GM06990 (cell line): ENCODE measurements at regions not wholly inside any gene's neighbourhood (a gene's known extent, or its start where the extent isn't known, plus 50 kb on each side); places are given as distances from the start of the nearest gene placed in this dataset.
"Not testable (repeated sequence)": the region's sequence is repeated elsewhere in the genome, so short reads cannot be mapped to it uniquely, and the experiment has no call there.

Experiments
- DNase-seq: peaks from one replicate; pipeline ENCODE4 v3.0.0-alpha.2; 2011; ENCODE audit not compliant: insufficient read length; ENCODE audit errors: extremely low read depth
- H3K27me3 ChIP-seq: replicated peaks from 2 replicates; pipeline ENCODE4 v1.6.0; 2011; ENCODE audit warnings: low read length; ENCODE audit not compliant: control insufficient read depth, insufficient read depth
- H3K36me3 ChIP-seq: 2 replicates; pipeline ENCODE4 v1.5.1; 2011; ENCODE audit warnings: low read length; ENCODE audit not compliant: control insufficient read depth, insufficient read depth
- H3K4me3 ChIP-seq: replicated peaks from 2 replicates; pipeline ENCODE4 v1.5.1; 2011; ENCODE audit warnings: low read depth, mild to moderate bottlenecking, control low read depth, low read length
- TF ChIP-seq, protein P1 (sequence below): IDR thresholded peaks from 2 replicates; pipeline ENCODE4 v1.5.1; 2011; ENCODE audit warnings: low read length, control low read depth, mild to moderate bottlenecking, inconsistent platforms; ENCODE audit not compliant: insufficient read depth, poor library complexity, severe bottlenecking

DNA sequence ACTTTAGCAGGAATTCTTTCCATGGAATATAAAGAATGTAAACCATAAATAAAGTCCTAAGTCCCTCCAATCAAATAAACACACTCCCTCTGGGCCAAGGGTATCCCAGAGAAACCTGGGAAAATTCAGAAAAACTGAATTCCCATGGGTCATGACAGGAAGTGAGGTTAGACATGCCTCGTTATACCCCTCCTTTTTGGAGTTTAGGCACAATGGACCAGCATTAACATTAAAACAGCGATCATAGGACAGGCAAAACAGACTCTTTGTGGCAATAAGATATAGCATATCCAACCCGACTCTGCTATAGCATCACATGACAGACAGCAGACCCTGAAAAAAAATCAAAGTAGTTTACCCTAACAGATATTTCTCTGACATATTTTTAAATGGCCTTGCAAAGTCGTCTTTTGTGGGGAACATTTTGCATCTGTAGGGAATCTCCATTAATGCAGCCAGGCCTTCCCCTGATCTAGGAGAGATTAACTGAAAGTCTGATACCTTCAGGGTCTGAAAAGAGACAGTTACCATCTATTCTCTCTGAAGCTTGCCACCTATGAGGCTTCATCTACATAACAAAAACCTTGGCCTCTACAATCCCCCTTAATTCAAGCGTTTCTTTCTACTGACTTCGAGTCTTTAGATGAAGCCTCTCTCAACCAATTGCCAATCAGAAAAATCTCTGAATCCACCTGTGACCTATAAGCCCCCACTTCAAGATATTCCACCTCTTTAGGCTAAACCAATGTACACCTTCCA is 143.0 kb upstream of the KCNK1 start:
- Histone ChIP-seq H3K27me3 (no peaks in the 10 kb centered on the region), H3K4me3 (no peak overlapping the region)
- DNase-seq: no peak

DNA sequence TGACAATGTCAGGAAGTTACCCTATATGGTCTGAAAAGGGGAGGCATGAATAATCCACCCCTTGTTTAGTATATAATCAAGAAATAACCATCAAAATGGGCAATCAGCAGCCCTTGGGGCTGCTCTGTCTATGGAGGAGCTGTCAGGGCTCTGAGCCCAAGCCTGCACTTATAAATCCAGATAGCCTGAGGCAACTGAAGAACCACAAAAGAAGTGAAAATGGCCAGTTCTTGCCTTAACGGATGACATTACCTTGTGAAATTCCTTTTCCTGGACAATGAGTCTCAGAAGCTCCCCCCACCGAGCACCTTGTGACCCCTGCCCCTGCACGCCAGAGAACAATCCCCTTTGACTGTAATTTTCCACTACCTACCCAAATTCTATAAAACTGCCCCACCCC is 142.1 kb upstream of the KCNK1 start:
- DNase-seq, H3K4me3 ChIP-seq, H3K36me3 ChIP-seq, H3K27me3 ChIP-seq: not testable (repeated sequence)

More for the DNA sequence above, 143.0 kb upstream of the KCNK1 start:
- no peaks in the 10 kb centered on the region for H3K36me3 ChIP-seq
- TF ChIP-seq, protein P1, sequence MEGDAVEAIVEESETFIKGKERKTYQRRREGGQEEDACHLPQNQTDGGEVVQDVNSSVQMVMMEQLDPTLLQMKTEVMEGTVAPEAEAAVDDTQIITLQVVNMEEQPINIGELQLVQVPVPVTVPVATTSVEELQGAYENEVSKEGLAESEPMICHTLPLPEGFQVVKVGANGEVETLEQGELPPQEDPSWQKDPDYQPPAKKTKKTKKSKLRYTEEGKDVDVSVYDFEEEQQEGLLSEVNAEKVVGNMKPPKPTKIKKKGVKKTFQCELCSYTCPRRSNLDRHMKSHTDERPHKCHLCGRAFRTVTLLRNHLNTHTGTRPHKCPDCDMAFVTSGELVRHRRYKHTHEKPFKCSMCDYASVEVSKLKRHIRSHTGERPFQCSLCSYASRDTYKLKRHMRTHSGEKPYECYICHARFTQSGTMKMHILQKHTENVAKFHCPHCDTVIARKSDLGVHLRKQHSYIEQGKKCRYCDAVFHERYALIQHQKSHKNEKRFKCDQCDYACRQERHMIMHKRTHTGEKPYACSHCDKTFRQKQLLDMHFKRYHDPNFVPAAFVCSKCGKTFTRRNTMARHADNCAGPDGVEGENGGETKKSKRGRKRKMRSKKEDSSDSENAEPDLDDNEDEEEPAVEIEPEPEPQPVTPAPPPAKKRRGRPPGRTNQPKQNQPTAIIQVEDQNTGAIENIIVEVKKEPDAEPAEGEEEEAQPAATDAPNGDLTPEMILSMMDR: no peak

DNA sequence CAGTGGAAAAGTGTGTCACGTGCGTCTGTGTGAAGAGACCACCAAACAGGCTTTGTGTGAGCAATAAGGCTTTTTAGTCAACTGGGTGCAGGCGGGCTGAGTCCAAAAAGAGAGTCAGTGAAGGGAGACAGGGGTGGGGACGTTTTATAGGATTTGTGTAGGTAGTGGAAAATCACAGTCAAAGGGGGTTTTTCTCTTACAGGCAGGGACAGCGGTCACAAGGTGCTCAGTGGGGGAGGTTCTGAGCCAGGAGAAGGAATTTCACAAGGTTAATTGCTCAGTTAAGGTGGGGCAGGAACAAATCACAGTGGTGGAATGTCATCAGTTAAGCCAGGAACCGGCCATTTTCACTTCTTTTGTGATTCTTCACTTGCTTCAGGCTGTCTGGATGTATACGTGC is 141.1 kb upstream of the KCNK1 start:
- not testable (repeated sequence) for H3K4me3 ChIP-seq, DNase-seq, H3K27me3 ChIP-seq, H3K36me3 ChIP-seq

DNA sequence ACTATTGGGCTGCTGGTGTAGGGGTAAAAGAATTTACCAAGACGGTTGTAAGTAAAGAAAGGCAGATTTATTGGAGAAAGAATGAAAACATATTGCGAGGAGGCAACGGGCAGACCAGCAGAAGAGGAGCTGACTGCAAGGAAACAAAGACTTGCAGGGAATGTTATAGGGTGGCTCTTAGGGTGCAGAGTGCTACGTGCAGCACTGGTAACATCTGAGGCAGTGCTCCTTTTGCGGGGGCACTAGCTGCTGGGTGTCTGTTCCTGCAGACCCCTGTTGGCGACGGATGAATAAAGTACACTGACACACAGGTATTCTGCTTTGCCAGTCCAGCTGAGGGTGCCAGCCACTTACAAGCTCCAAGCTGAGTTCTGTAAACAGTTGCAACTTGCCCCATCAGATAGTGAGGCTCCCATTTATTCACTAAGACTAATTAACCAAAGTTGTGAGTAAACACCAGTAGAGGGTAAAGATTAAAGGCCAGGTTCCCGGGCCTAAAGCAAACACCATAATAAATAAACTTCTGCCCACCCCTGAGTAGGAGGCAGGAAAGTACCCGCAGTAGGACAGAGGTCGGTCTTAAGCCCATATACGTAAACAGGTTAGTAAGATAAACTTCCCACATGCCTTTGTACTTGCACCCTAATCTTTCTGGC is 140.2 kb upstream of the KCNK1 start:
- TF ChIP-seq, protein P1: no peak
- no peaks in the 10 kb centered on the region for H3K27me3 ChIP-seq
- DNase-seq: no peak
- H3K4me3 ChIP-seq: no peak overlapping the region
- no peaks in the 10 kb centered on the region for H3K36me3 ChIP-seq

DNA sequence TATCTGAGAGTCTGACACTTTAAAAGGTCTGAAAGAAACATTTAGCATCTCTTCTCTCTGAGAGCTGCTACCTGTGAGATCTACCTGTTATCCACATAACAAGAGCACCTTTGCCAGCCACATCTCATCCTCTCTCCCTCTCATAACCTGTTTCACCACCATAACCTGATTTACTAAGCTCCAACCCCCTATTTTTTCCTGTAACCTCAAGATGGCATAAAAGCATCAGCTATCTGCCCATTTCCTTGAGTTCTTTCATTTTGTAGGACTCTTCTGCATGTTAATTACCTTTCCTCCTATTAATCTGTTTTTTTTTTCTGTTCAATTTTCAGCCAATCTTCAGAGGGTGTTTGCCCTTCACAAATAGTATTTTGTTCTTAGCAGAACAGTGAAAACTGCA is 136.5 kb upstream of the KCNK1 start:
- TF ChIP-seq, protein P1: no peak
- Histone ChIP-seq H3K27me3 (no peaks in the 10 kb centered on the region), H3K36me3 (no peaks in the 10 kb centered on the region), H3K4me3 (no peak overlapping the region)
- no peak for DNase-seq

DNA sequence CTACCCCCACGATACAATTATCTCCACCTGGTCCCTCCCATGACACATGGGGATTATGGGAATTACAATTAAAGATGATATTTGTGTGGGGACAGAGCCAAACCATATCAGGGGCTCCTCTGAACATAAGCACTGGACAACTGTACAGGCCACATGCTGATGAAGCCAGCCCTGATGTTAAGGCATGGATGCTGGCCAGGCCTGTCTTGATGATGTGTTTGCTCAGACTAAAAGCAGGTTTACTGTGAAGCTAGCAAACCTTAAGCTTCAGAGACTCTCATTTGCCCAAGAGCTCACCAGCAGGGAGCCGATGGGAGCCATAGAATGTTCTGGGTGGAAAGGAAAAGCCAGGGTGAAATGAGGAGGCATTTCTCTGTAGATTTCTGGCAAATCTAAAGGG is 135.3 kb upstream of the KCNK1 start:
- H3K27me3 ChIP-seq: no peaks in the 10 kb centered on the region
- no peak for DNase-seq
- no peak overlapping the region for H3K4me3 ChIP-seq
- TF ChIP-seq, protein P1: no peak
- H3K36me3 ChIP-seq: no peaks in the 10 kb centered on the region
